ENCODE measurements at regions not wholly inside any gene's neighbourhood (a gene's known extent, or its start where the extent isn't known, plus 50 kb on each side); places are given as distances from the start of the nearest gene placed in this dataset. TPM values are rescaled to one million over a fixed set of nuclear protein-coding genes. Genes with fewer than 3 reads are reported as not detected.

- DNase-seq (ENCODE audit: extremely low read depth in 1 of 4, low spot score in 3 of 4) = no peak
Measured at GRCh38 chr11:122165607-122166371, 49.8 kb upstream of the BLID start.

More at GRCh38 chr11:122165607-122166371, 49.8 kb upstream of the BLID start:
- no peaks in the 10 kb centered on the region for H4K20me1 ChIP-seq (replicated peaks; ENCODE audit: control insufficient read depth, insufficient read depth, low read length)
- ChIA-PET CTCF (ENCODE audit: low intra/inter-chr PET ratio) (no interaction called here), POLR2A (no interaction called here)
- H3K4me3 ChIP-seq = no peak overlapping the region
- no peak for TF ChIP-seq ARID2 (IDR thresholded peaks at IDR 0.05)
- no TSS peak for BruUV-seq (replicated peaks)
- no peaks in the 10 kb centered on the region for H3K27me3 ChIP-seq (ENCODE audit: control insufficient read depth in 2 of 2, insufficient read depth in 2 of 2, low read length in 2 of 2)
- WGBS (ENCODE audit: insufficient coverage, low coverage, missing lambda C conversion rate) = 0% methylated on average over 6 of the region's 7 CpGs
- no peaks in the 10 kb centered on the region for H3K9me3 ChIP-seq (replicated peaks; ENCODE audit: control insufficient read depth, insufficient read depth, low read depth, low read length)
- no peaks in the 10 kb centered on the region for H3K79me2 ChIP-seq (ENCODE audit: control insufficient read depth, insufficient read depth, low read length)
- no peak for ATAC-seq
- H3K36me3 ChIP-seq (ENCODE audit: control insufficient read depth, insufficient read depth, low read length) = no peaks in the 10 kb centered on the region
- FAIRE-seq = no peak
- in situ Hi-C loops (cut with MboI) (no loop called here), intact Hi-C loops (cut with micrococcal nuclease) (no loop called here)
- H3K9me1 ChIP-seq (ENCODE audit: control insufficient read depth, insufficient read depth, low read length) = no peaks in the 10 kb centered on the region
- no peak overlapping the region for H3K27ac ChIP-seq (ENCODE audit: extremely low read depth, low read depth, low read length)
- H3K4me2 ChIP-seq (ENCODE audit: insufficient read depth, low read length) = no peak overlapping the region
- H3K9ac ChIP-seq (ENCODE audit: insufficient read depth in 1 of 2, low read depth in 2 of 2, low read length in 2 of 2) = no peak overlapping the region
- no peak overlapping the region for H2AFZ ChIP-seq (ENCODE audit: low read depth, low read length)
- H3K4me1 ChIP-seq (replicated peaks in 1 of 2; ENCODE audit: control insufficient read depth in 2 of 2, insufficient read depth in 2 of 2, low read length in 2 of 2) = no peaks in the 10 kb centered on the region

Small RNA genes in the stretch of these regions (small RNA-seq; reads per million reads assigned to genes)
- gene RNU4ATAC10P (not detected), gene RNU4ATAC5P (not detected), gene RNU6-592P (not detected)

Data from K562 (cell line).